Panc1 (cell line): ENCODE measurements at regions not wholly inside any gene's neighbourhood (a gene's known extent, or its start where the extent isn't known, plus 50 kb on each side); places are given as distances from the start of the nearest gene placed in this dataset.
A peak's percentile ranks its signal among the peaks of the same experiment; 100 is the strongest.

Source experiments
- ATAC-seq: fragments of 200-7000 bp; cut with Tn5 transposase; 2 replicates; pipeline ENCODE4 v1.9.1; 2020; ENCODE audit warnings: mild to moderate bottlenecking, moderate library complexity
- BruUV-seq: library from RNA; stranded (reverse); fragments of 400-500 nt; replicated peaks from 2 replicates; lab custom pipeline; 2021; lab: Mats Ljungman, UMichigan
- CTCF ChIA-PET: fragments of 300-600 bp; sonication (Branson Sonifier 250); formaldehyde crosslinking; loops from one replicate; lab custom pipeline; 2022; ENCODE audit warnings: antibody characterized with exemption; lab: Charles Lee
- POLR2A ChIA-PET: fragments of 300-600 bp; sonication (Branson Sonifier 250); formaldehyde crosslinking; loops from one replicate; lab custom pipeline; 2022; ENCODE audit warnings: antibody characterized with exemption; lab: Charles Lee
- DNase-seq: peaks from one replicate; pipeline ENCODE4 v3.0.0-alpha.2; 2010; ENCODE audit warnings: low read depth, low spot score
- H3K27ac ChIP-seq: 2 replicates; pipeline ENCODE4 v1.5.1; 2011; ENCODE audit warnings: mild to moderate bottlenecking, low read length, inconsistent platforms
- H3K27me3 ChIP-seq: fragments of 200-500 bp; sonication (Bioruptor generic); 2 replicates; pipeline ENCODE4 v1.6.0; 2014; ENCODE audit warnings: low read length, inconsistent platforms; ENCODE audit not compliant: control insufficient read depth, insufficient read depth
- H3K36me3 ChIP-seq: fragments of 200-500 bp; sonication (Bioruptor generic); 2 replicates; pipeline ENCODE4 v1.5.1; 2014; ENCODE audit warnings: inconsistent platforms, mild to moderate bottlenecking, low read length, moderate library complexity; ENCODE audit not compliant: control insufficient read depth, insufficient read depth
- H3K4me1 ChIP-seq: 2 replicates; pipeline ENCODE4 v1.5.1; 2011; ENCODE audit warnings: inconsistent platforms, mild to moderate bottlenecking, low read length, moderate library complexity; ENCODE audit not compliant: control insufficient read depth, insufficient read depth
- H3K4me3 ChIP-seq, 2 experiments: 2 replicates each; pipeline ENCODE4 v1.5.1; 2011 to 2012; ENCODE audit warnings: low read depth in 2 of 2, low read length in 2 of 2, mild to moderate bottlenecking in 2 of 2, inconsistent platforms in 1 of 2, moderate library complexity in 1 of 2
- H3K9me3 ChIP-seq: fragments of 200-500 bp; sonication (Bioruptor generic); 2 replicates; pipeline ENCODE4 v1.5.1; 2014; ENCODE audit warnings: low read depth, mild to moderate bottlenecking, inconsistent platforms, low read length, moderate library complexity; ENCODE audit not compliant: control insufficient read depth, insufficient read depth
- CTCF ChIP-seq: fragments of 450-650 bp; IDR thresholded peaks from 2 replicates; pipeline ENCODE4 v1.5.1; 2017; ENCODE audit warnings: mild to moderate bottlenecking
- POLR2AphosphoS5 ChIP-seq: IDR thresholded peaks from 2 replicates; pipeline ENCODE4 v1.6.1; 2012; ENCODE audit warnings: mild to moderate bottlenecking, low read depth, low read length, moderate library complexity
- REST ChIP-seq, 2 experiments: IDR thresholded peaks; 2 replicates each; pipeline ENCODE4 v1.6.1; 2011 to 2012; ENCODE audit warnings: low read depth in 2 of 2, control low read depth in 1 of 2, low read length in 1 of 2, mild to moderate bottlenecking in 1 of 2, moderate library complexity in 1 of 2; ENCODE audit not compliant: insufficient read depth in 1 of 2
- SIN3A ChIP-seq: IDR thresholded peaks from 2 replicates; pipeline ENCODE4 v1.6.1; 2012; ENCODE audit warnings: low read depth, mild to moderate bottlenecking, low read length, moderate library complexity, borderline replicate concordance; ENCODE audit not compliant: insufficient read depth
- TCF7L2 ChIP-seq: IDR thresholded peaks from 2 replicates; pipeline ENCODE4 v1.6.1; 2011; ENCODE audit warnings: mild to moderate bottlenecking, low read depth, low read length, inconsistent platforms
- in situ Hi-C: cut with HindIII; loops from 2 replicates; pipeline ENCODE4 v1.10.0; 2016; ENCODE audit warnings: low sequenced_read_pairs, low pct_unique_long_range_greater_than_20kb
- intact Hi-C: fragments of 100-400 bp; cut with micrococcal nuclease; formaldehyde crosslinking; loops from one replicate; pipeline ENCODE4 v1.10.0; 2022; ENCODE audit not compliant: unreplicated experiment

- Histone ChIP-seq H3K4me1 (no peaks in the 10 kb centered on the region), H3K27me3 (no peaks in the 10 kb centered on the region), H3K9me3 (no peaks in the 10 kb centered on the region), H3K4me3 (no peak overlapping the region), H3K36me3 (no peaks in the 10 kb centered on the region), H3K27ac (no peak overlapping the region)
- DNase-seq (no peak), ATAC-seq (no peak)
- ChIA-PET CTCF (no interaction called here), POLR2A (interaction anchor here (0.5 kb wide), 1 partner anchor 1110 kb away, joined by 6 read pairs; the partner anchor contains the start of gene TBX3)
- in situ Hi-C loops = no loop called here
- peak; percentile 8; the same call in 1 of the 2 replicates for TF ChIP-seq CTCF
- TF ChIP-seq SIN3A = no peak
- intact Hi-C loops = no loop called here
- BruUV-seq = no TSS peak
These were observed 482.8 kb downstream of the MED13L start for GRCh38 chr12:115794659-115795081.

GRCh38 chr12:115791331-115791730 is 486.2 kb downstream of the MED13L start:
- POLR2A ChIA-PET = no interaction called here
- intact Hi-C loops = no loop called here

More at GRCh38 chr12:115791331-115791730, 486.2 kb downstream of the MED13L start:
- BruUV-seq = no TSS peak
- ATAC-seq = no peak
- in situ Hi-C loops = no loop called here
- TF ChIP-seq POLR2AphosphoS5 = no peak
- TF ChIP-seq CTCF = no peak
- no peak for TF ChIP-seq SIN3A
- TF ChIP-seq TCF7L2 = no peak
- no peak for TF ChIP-seq REST (IDR thresholded peaks at IDR 0.05; ENCODE audit: insufficient read depth in 1 of 2, low read depth in 2 of 2, low read length in 1 of 2)
- no peak for DNase-seq
- no peaks in the 10 kb centered on the region for H3K36me3 ChIP-seq
- no peaks in the 10 kb centered on the region for H3K9me3 ChIP-seq
- no peak overlapping the region for H3K27ac ChIP-seq
- no peaks in the 10 kb centered on the region for H3K4me1 ChIP-seq
- H3K27me3 ChIP-seq = 0 out of 2 replicates have a peak, but pooled peaks cover 5% of the 10 kb centered on the region
- CTCF ChIA-PET = no interaction called here
- no peak overlapping the region for H3K4me3 ChIP-seq
